ENCODE measurements at regions not wholly inside any gene's neighbourhood (a gene's known extent, or its start where the extent isn't known, plus 50 kb on each side); places are given as distances from the start of the nearest gene placed in this dataset.

DNA sequence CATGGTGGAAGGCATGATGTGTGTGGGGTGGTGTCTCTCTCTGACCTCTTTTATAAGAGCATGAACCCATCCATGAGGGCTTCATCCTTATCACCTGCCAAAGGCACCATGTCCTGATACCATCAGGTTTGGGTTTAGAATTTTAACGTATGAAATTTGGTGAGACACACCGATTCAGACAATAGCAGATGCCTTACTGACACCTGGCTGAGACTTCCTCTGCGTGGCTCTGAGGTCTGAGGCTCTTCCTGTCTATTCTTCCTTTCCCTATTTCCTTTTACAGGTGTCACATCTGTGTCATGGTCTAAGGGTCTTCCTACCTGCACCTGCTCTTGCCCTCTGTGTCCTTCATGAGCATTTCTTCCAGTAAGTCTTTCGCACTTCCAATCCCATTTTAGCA, 320.7 kb upstream of the CLNK start:
- H3K4me3 Mint-ChIP-seq (ENCODE audit: unreplicated experiment) = no peak overlapping the region
- H3K4me1 Mint-ChIP-seq (ENCODE audit: unreplicated experiment) = no peaks in the 10 kb centered on the region
- TF ChIP-seq, protein P1, sequence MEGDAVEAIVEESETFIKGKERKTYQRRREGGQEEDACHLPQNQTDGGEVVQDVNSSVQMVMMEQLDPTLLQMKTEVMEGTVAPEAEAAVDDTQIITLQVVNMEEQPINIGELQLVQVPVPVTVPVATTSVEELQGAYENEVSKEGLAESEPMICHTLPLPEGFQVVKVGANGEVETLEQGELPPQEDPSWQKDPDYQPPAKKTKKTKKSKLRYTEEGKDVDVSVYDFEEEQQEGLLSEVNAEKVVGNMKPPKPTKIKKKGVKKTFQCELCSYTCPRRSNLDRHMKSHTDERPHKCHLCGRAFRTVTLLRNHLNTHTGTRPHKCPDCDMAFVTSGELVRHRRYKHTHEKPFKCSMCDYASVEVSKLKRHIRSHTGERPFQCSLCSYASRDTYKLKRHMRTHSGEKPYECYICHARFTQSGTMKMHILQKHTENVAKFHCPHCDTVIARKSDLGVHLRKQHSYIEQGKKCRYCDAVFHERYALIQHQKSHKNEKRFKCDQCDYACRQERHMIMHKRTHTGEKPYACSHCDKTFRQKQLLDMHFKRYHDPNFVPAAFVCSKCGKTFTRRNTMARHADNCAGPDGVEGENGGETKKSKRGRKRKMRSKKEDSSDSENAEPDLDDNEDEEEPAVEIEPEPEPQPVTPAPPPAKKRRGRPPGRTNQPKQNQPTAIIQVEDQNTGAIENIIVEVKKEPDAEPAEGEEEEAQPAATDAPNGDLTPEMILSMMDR (IDR thresholded peaks at IDR 0.05) = no peak
- H3K36me3 Mint-ChIP-seq (ENCODE audit: unreplicated experiment) = no peaks in the 10 kb centered on the region
- no peaks in the 10 kb centered on the region for H3K27me3 Mint-ChIP-seq (ENCODE audit: unreplicated experiment)
- H3K9me3 Mint-ChIP-seq (ENCODE audit: unreplicated experiment) = peaks cover 3% of the 10 kb centered on the region
- no peak overlapping the region for H3K27ac Mint-ChIP-seq (ENCODE audit: unreplicated experiment)
- DNase-seq (ENCODE audit: extremely low spot score, unreplicated experiment) = no peak

DNA sequence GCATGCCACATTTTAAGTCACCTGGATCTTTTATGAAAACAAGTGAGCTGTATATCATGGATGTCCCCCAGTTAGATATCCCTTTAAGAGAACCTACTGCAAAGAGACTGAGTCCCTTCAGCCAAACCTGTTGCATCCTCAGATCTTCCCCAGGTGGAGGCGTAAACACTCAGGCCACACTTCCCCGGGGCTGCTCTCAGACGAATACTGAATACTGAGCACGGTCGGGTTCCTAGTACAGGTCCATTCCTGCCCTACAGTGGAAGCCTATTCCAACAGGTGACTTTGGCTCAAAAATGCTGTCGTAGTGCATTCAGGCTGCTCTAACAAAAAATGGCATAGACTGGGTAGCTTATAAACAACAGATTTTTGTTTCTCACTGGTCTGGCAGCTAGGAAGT, 320.2 kb upstream of the CLNK start:
- TF ChIP-seq, protein P1 (IDR thresholded peaks at IDR 0.05) = no peak
- no peaks in the 10 kb centered on the region for H3K36me3 Mint-ChIP-seq (ENCODE audit: unreplicated experiment)
- H3K27ac Mint-ChIP-seq (ENCODE audit: unreplicated experiment) = no peak overlapping the region
- H3K4me3 Mint-ChIP-seq (ENCODE audit: unreplicated experiment) = no peak overlapping the region
- DNase-seq (ENCODE audit: extremely low spot score, unreplicated experiment) = no peak
- H3K9me3 Mint-ChIP-seq (ENCODE audit: unreplicated experiment) = peaks cover 3% of the 10 kb centered on the region
- H3K27me3 Mint-ChIP-seq (ENCODE audit: unreplicated experiment) = no peaks in the 10 kb centered on the region
- H3K4me1 Mint-ChIP-seq (ENCODE audit: unreplicated experiment) = no peaks in the 10 kb centered on the region

DNA sequence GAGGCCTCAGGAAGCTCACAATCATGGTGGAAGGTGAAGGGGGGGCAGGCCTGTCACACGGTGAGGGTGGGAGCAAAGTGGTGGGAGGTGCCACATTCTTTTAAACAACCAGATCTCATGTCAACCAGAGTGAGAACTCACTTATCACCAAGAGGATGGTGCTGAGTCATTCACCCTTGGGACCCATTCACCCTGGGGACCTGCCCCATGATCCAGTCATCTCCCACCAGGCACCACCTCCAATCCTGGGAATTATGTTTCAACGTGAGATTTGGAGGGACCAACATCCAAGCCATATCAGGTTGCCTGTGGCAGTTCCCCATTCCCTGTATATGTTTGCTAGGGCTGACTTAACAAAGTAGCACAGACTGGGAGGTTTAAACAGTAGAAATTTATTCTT, 318.4 kb upstream of the CLNK start:
- TF ChIP-seq, protein P1 (IDR thresholded peaks at IDR 0.05) = no peak
- no peak overlapping the region for H3K4me3 Mint-ChIP-seq (ENCODE audit: unreplicated experiment)
- H3K27ac Mint-ChIP-seq (ENCODE audit: unreplicated experiment) = no peak overlapping the region
- no peaks in the 10 kb centered on the region for H3K36me3 Mint-ChIP-seq (ENCODE audit: unreplicated experiment)
- no peak for DNase-seq (ENCODE audit: extremely low spot score, unreplicated experiment)
- no peaks in the 10 kb centered on the region for H3K27me3 Mint-ChIP-seq (ENCODE audit: unreplicated experiment)
- H3K4me1 Mint-ChIP-seq (ENCODE audit: unreplicated experiment) = peaks cover 14% of the 10 kb centered on the region
- no peaks in the 10 kb centered on the region for H3K9me3 Mint-ChIP-seq (ENCODE audit: unreplicated experiment)

GRCh38 chr4:10998846-10999245, 314.3 kb upstream of the CLNK start:
- Mint-ChIP-seq H3K27me3 (ENCODE audit: unreplicated experiment) (no peaks in the 10 kb centered on the region), H3K9me3 (ENCODE audit: unreplicated experiment) (no peaks in the 10 kb centered on the region), H3K4me1 (ENCODE audit: unreplicated experiment) (peaks cover 18% of the 10 kb centered on the region), H3K36me3 (ENCODE audit: unreplicated experiment) (no peaks in the 10 kb centered on the region), H3K27ac (ENCODE audit: unreplicated experiment) (peak overlapping the region; percentile 45), H3K4me3 (ENCODE audit: unreplicated experiment) (no peak overlapping the region)
- TF ChIP-seq, protein P1 (IDR thresholded peaks at IDR 0.05) = no peak
- DNase-seq (ENCODE audit: extremely low spot score, unreplicated experiment) = no peak

GRCh38 chr4:10984815-10985214, 300.2 kb upstream of the CLNK start:
- TF ChIP-seq, protein P1 (IDR thresholded peaks at IDR 0.05) = no peak
- no peak overlapping the region for H3K27ac Mint-ChIP-seq (ENCODE audit: unreplicated experiment)

More at GRCh38 chr4:10984815-10985214, 300.2 kb upstream of the CLNK start:
- peaks cover 3% of the 10 kb centered on the region for H3K27me3 Mint-ChIP-seq (ENCODE audit: unreplicated experiment)
- DNase-seq (ENCODE audit: extremely low spot score, unreplicated experiment) = no peak
- no peak overlapping the region for H3K4me3 Mint-ChIP-seq (ENCODE audit: unreplicated experiment)
- peaks cover 6% of the 10 kb centered on the region for H3K9me3 Mint-ChIP-seq (ENCODE audit: unreplicated experiment)
- H3K4me1 Mint-ChIP-seq (ENCODE audit: unreplicated experiment) = no peaks in the 10 kb centered on the region
- H3K36me3 Mint-ChIP-seq (ENCODE audit: unreplicated experiment) = no peaks in the 10 kb centered on the region
